ENCODE measurements at regions not wholly inside any gene's neighbourhood (a gene's known extent, or its start where the extent isn't known, plus 50 kb on each side); places are given as distances from the start of the nearest gene placed in this dataset.

DNA sequence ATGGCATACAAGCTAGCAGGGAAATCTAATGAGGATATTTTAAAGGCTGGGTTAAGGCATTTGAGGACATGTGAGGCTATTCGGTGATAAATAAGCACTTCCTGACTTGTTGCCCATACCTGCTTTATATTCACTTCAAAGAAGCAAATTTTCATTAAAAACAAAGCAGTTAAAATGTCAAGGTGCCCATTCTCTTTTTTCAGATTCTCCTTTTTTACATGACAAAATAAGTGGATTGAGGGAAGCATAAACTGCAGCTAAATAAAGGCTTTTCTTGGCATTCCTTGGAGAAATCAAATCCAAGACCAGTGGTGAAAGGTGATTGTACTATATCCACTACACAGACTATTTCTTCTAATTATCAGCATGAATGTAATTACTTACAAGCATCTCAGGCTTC is 166.9 kb downstream of the PTCSC3 start:
- no peak overlapping the region for H3K27ac ChIP-seq
- no peak for DNase-seq
- no peaks in the 10 kb centered on the region for H3K36me3 ChIP-seq
- intact Hi-C loops (cut with DNase I; ENCODE audit: low total_unique reads), result no loop called here
- no peaks in the 10 kb centered on the region for H3K4me1 ChIP-seq
- WGBS, 5 donors, result 29 to 70% (median 53%) methylated on average over 1 of the region's 1 CpG
- no peaks in the 10 kb centered on the region for H3K9me3 ChIP-seq
- H3K4me3 ChIP-seq, result no peak overlapping the region
- TF ChIP-seq, protein P1, sequence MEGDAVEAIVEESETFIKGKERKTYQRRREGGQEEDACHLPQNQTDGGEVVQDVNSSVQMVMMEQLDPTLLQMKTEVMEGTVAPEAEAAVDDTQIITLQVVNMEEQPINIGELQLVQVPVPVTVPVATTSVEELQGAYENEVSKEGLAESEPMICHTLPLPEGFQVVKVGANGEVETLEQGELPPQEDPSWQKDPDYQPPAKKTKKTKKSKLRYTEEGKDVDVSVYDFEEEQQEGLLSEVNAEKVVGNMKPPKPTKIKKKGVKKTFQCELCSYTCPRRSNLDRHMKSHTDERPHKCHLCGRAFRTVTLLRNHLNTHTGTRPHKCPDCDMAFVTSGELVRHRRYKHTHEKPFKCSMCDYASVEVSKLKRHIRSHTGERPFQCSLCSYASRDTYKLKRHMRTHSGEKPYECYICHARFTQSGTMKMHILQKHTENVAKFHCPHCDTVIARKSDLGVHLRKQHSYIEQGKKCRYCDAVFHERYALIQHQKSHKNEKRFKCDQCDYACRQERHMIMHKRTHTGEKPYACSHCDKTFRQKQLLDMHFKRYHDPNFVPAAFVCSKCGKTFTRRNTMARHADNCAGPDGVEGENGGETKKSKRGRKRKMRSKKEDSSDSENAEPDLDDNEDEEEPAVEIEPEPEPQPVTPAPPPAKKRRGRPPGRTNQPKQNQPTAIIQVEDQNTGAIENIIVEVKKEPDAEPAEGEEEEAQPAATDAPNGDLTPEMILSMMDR (IDR thresholded peaks at IDR 0.05 in 8 of 11, conservative IDR thresholded peaks at IDR 0.05 in 3 of 11), result no peak
- TF ChIP-seq POLR2A (IDR thresholded peaks at IDR 0.05) (no peak), POLR2AphosphoS5 (IDR thresholded peaks at IDR 0.05) (no peak)
- peaks cover 0 to 10% (median 0%) of the 10 kb centered on the region in 7 donors for H3K27me3 ChIP-seq (replicated peaks in 1 of 7)

DNA sequence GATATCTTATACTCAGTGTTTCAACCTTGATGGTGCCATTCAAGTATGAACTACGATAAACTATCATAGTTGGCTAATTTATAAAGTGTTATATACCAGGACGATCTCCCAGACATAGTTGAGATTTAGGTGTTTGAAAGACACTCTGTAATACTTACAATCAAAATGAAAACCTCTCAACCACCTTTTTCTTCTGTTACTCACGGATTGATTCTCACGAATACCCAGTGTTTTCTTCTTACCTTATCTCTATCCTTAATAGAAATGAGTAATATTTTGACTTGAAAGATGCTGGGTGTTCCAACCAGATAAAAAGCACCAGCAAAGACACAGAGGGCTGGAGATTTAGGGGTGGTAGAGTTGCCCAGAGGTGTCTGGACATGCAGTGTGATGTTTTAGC is 169.9 kb downstream of the PTCSC3 start:
- TF ChIP-seq POLR2A (IDR thresholded peaks at IDR 0.05), result no peak
- TF ChIP-seq POLR2AphosphoS5 (IDR thresholded peaks at IDR 0.05), result no peak
- TF ChIP-seq, protein P1 (IDR thresholded peaks at IDR 0.05 in 8 of 11, conservative IDR thresholded peaks at IDR 0.05 in 3 of 11), result no peak
- 81 to 87% (median 81%) methylated on average over 4 of the region's 4 CpGs for WGBS, 5 donors
- intact Hi-C loops (cut with DNase I; ENCODE audit: low total_unique reads), result no loop called here

DNA sequence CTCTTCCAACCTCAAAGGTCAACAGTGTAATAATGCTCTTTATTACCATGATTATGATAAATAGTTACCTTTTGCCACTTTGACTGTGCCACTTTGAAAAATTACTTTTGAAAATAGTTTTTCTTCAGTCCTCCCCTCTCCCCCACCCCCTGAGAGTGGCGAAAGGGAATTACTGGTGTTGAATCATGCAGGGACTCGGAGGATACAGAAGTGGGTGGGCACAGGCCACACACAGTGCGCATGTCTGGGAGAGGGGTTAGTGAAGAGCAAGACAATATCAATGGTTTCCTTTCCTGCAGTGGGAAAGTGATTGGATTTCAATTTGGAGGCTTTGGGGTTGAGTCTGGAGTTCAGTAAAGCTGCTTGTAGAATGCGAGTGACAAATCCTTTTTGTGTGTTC is 170.9 kb downstream of the PTCSC3 start:
- Histone ChIP-seq H3K36me3 (no peaks in the 10 kb centered on the region), H3K27ac (no peak overlapping the region), H3K4me1 (no peaks in the 10 kb centered on the region), H3K27me3 (replicated peaks in 1 of 7) (peaks cover 0 to 10% (median 0%) of the 10 kb centered on the region in 7 donors), H3K4me3 (no peak overlapping the region), H3K9me3 (no peaks in the 10 kb centered on the region)
- TF ChIP-seq POLR2A (IDR thresholded peaks at IDR 0.05) (no peak), POLR2AphosphoS5 (IDR thresholded peaks at IDR 0.05) (no peak)
- TF ChIP-seq, protein P1 (IDR thresholded peaks at IDR 0.05 in 8 of 11, conservative IDR thresholded peaks at IDR 0.05 in 3 of 11), result no peak
- WGBS, 5 donors, result 65 to 82% (median 75%) methylated on average over 4 of the region's 4 CpGs
- intact Hi-C loops (cut with DNase I; ENCODE audit: low total_unique reads), result no loop called here
- no peak for DNase-seq

More for the DNA sequence above, 169.9 kb downstream of the PTCSC3 start:
- H3K4me3 ChIP-seq, result no peak overlapping the region
- peaks cover 0 to 10% (median 0%) of the 10 kb centered on the region in 7 donors for H3K27me3 ChIP-seq (replicated peaks in 1 of 7)
- H3K27ac ChIP-seq, result no peak overlapping the region
- H3K9me3 ChIP-seq, result no peaks in the 10 kb centered on the region
- no peak for DNase-seq
- H3K4me1 ChIP-seq, result no peaks in the 10 kb centered on the region
- no peaks in the 10 kb centered on the region for H3K36me3 ChIP-seq

DNA sequence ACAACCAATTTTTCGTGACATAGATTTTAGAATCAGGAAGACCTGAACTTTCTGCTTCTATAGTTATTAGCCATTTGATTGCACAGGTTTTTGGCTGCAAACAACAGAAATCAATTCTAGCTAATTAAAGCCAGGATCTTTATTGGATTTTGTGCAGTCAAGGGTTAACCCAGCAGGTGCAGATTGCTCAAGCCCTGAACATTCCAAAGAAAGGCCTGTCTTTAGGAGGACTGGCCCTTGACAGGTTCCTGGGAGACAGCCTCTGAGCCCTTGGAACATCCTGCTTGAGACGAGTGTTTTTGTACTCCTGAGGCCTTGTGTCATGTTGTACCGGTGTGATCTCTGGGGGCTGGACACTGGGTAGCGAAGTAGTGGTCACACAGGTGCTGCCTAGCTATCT is 174.6 kb downstream of the PTCSC3 start:
- Histone ChIP-seq H3K27ac (no peak overlapping the region), H3K36me3 (no peaks in the 10 kb centered on the region), H3K27me3 (replicated peaks in 1 of 7) (peaks cover 0 to 17% (median 0%) of the 10 kb centered on the region in 7 donors), H3K9me3 (no peaks in the 10 kb centered on the region), H3K4me3 (no peak overlapping the region), H3K4me1 (no peaks in the 10 kb centered on the region)
- no peak for TF ChIP-seq POLR2AphosphoS5 (IDR thresholded peaks at IDR 0.05)
- TF ChIP-seq, protein P1 (IDR thresholded peaks at IDR 0.05 in 8 of 11, conservative IDR thresholded peaks at IDR 0.05 in 3 of 11), result no peak
- TF ChIP-seq POLR2A (IDR thresholded peaks at IDR 0.05), result no peak
- 75 to 78% (median 75%) methylated on average over 4 of the region's 4 CpGs for WGBS, 5 donors
- DNase-seq, result no peak
- intact Hi-C loops (cut with DNase I; ENCODE audit: low total_unique reads), result no loop called here

Data from spleen (tissue), 11 donors.